NCI-H524 (cell line): ENCODE measurements at regions not wholly inside any gene's neighbourhood (a gene's known extent, or its start where the extent isn't known, plus 50 kb on each side); places are given as distances from the start of the nearest gene placed in this dataset.
"Not testable (repeated sequence)": the region's sequence is repeated elsewhere in the genome, so short reads cannot be mapped to it uniquely, and the experiment has no call there.

ENCODE experiments used
- DNase-seq, 2 experiments: peaks; one replicate each; lab custom pipeline; 2025; lab: John Stamatoyannopoulos, UW

- no peak for DNase-seq
Observed at GRCh38 chr13:40362502-40362901, 303.9 kb downstream of the FOXO1 start.

GRCh38 chr13:40363653-40364052 lies 302.8 kb downstream of the FOXO1 start:
- no peak for DNase-seq

- no peak for DNase-seq
Observed at GRCh38 chr13:40366119-40366518, 300.3 kb downstream of the FOXO1 start.

- no peak for DNase-seq
Observed at GRCh38 chr13:40368127-40368891, 298.1 kb downstream of the FOXO1 start.

- no peak for DNase-seq
Observed at GRCh38 chr13:40370661-40371060, 295.8 kb downstream of the FOXO1 start.

- peak; percentile 34 to 75 for DNase-seq
Observed at GRCh38 chr13:40371531-40372125, 294.8 kb downstream of the FOXO1 start.

GRCh38 chr13:40373608-40374007 lies 292.8 kb downstream of the FOXO1 start:
- DNase-seq: not testable (repeated sequence)

GRCh38 chr13:40375489-40376171 lies 290.8 kb downstream of the FOXO1 start:
- peak in 1 of 2 experiments; percentile 34 for DNase-seq

GRCh38 chr13:40376296-40376849 lies 290.1 kb downstream of the FOXO1 start:
- DNase-seq: peak; percentile 48 to 75

GRCh38 chr13:40376867-40377535 lies 289.4 kb downstream of the FOXO1 start:
- no peak for DNase-seq

- DNase-seq: no peak
Observed at GRCh38 chr13:40377783-40378182, 288.7 kb downstream of the FOXO1 start.

- no peak for DNase-seq
Observed at GRCh38 chr13:40379196-40379595, 287.2 kb downstream of the FOXO1 start.

- DNase-seq: no peak
Observed at GRCh38 chr13:40379794-40380578, 286.5 kb downstream of the FOXO1 start.

GRCh38 chr13:40381935-40382764 lies 284.3 kb downstream of the FOXO1 start:
- DNase-seq: no peak

GRCh38 chr13:40383132-40383531 lies 283.3 kb downstream of the FOXO1 start:
- DNase-seq: no peak

GRCh38 chr13:40383885-40384284 lies 282.6 kb downstream of the FOXO1 start:
- no peak for DNase-seq

GRCh38 chr13:40384976-40385857 lies 281.2 kb downstream of the FOXO1 start:
- DNase-seq: no peak

GRCh38 chr13:40385858-40386180 lies 280.6 kb downstream of the FOXO1 start:
- DNase-seq: no peak

- no peak for DNase-seq
Observed at GRCh38 chr13:40386586-40386985, 279.9 kb downstream of the FOXO1 start.

GRCh38 chr13:40387775-40388174 lies 278.7 kb downstream of the FOXO1 start:
- no peak for DNase-seq
